ENCODE measurements at regions not wholly inside any gene's neighbourhood (a gene's known extent, or its start where the extent isn't known, plus 50 kb on each side); places are given as distances from the start of the nearest gene placed in this dataset.
A peak's percentile ranks its signal among the peaks of the same experiment; 100 is the strongest.

GRCh38 chr7:9776900-9777299 lies 1196.8 kb upstream of the PHF14 start:
- peak in 1 of 10 donors; percentile 9 for DNase-seq
- intact Hi-C loops (cut with DNase I): no loop called here

- intact Hi-C loops (cut with DNase I): no loop called here
- peak in 1 of 10 donors; percentile 51 for DNase-seq
These were observed 1195.3 kb upstream of the PHF14 start for GRCh38 chr7:9778367-9778766.

- DNase-seq: no peak
- intact Hi-C loops (cut with DNase I): no loop called here
These were observed 1192.0 kb upstream of the PHF14 start for GRCh38 chr7:9781710-9782109.

- no peak for DNase-seq
- intact Hi-C loops (cut with DNase I): no loop called here
These were observed 1191.4 kb upstream of the PHF14 start for GRCh38 chr7:9782275-9782674.

- intact Hi-C loops (cut with DNase I): no loop called here
These were observed 1188.5 kb upstream of the PHF14 start for GRCh38 chr7:9785211-9785610.

GRCh38 chr7:9796241-9796640 lies 1177.4 kb upstream of the PHF14 start:
- DNase-seq: no peak
- intact Hi-C loops (cut with DNase I): no loop called here

More at GRCh38 chr7:9785211-9785610, 1188.5 kb upstream of the PHF14 start:
- no peak for DNase-seq

- DNase-seq: peak in 2 of 10 donors; percentile 52 to 74
- intact Hi-C loops (cut with DNase I): no loop called here
These were observed 1151.0 kb upstream of the PHF14 start for GRCh38 chr7:9822458-9823290.

- no peak for DNase-seq
- intact Hi-C loops (cut with DNase I): no loop called here
These were observed 1138.5 kb upstream of the PHF14 start for GRCh38 chr7:9835199-9835598.

GRCh38 chr7:9836671-9837070 lies 1137.0 kb upstream of the PHF14 start:
- intact Hi-C loops (cut with DNase I): no loop called here
- no peak for DNase-seq

GRCh38 chr7:9842301-9842700 lies 1131.4 kb upstream of the PHF14 start:
- DNase-seq: no peak
- intact Hi-C loops (cut with DNase I): no loop called here

GRCh38 chr7:9846902-9847301 lies 1126.8 kb upstream of the PHF14 start:
- DNase-seq: no peak
- intact Hi-C loops (cut with DNase I): no loop called here

GRCh38 chr7:9854605-9855004 lies 1119.1 kb upstream of the PHF14 start:
- DNase-seq: no peak
- intact Hi-C loops (cut with DNase I): no loop called here

- intact Hi-C loops (cut with DNase I): no loop called here
- DNase-seq: no peak
These were observed 1117.0 kb upstream of the PHF14 start for GRCh38 chr7:9856668-9857067.

- no peak for DNase-seq
- intact Hi-C loops (cut with DNase I): no loop called here
These were observed 1110.1 kb upstream of the PHF14 start for GRCh38 chr7:9863545-9863944.

GRCh38 chr7:9869151-9869550 lies 1104.5 kb upstream of the PHF14 start:
- intact Hi-C loops (cut with DNase I): no loop called here
- DNase-seq: no peak

- intact Hi-C loops (cut with DNase I): no loop called here
- DNase-seq: no peak
These were observed 1104.1 kb upstream of the PHF14 start for GRCh38 chr7:9869566-9869965.

- intact Hi-C loops (cut with DNase I): no loop called here
- no peak for DNase-seq
These were observed 1103.0 kb upstream of the PHF14 start for GRCh38 chr7:9870674-9871073.

- no peak for DNase-seq
- intact Hi-C loops (cut with DNase I): no loop called here
These were observed 1099.5 kb upstream of the PHF14 start for GRCh38 chr7:9874182-9874581.

- DNase-seq: no peak
- intact Hi-C loops (cut with DNase I): no loop called here
These were observed 1097.6 kb upstream of the PHF14 start for GRCh38 chr7:9876053-9876452.

- intact Hi-C loops (cut with DNase I): no loop called here
- DNase-seq: no peak
These were observed 1084.1 kb upstream of the PHF14 start for GRCh38 chr7:9889554-9889953.

- DNase-seq: no peak
- intact Hi-C loops (cut with DNase I): no loop called here
These were observed 1083.6 kb upstream of the PHF14 start for GRCh38 chr7:9890092-9890491.

- intact Hi-C loops (cut with DNase I): no loop called here
These were observed 1082.6 kb upstream of the PHF14 start for GRCh38 chr7:9891056-9891455.

GRCh38 chr7:9900339-9900738 lies 1073.3 kb upstream of the PHF14 start:
- intact Hi-C loops (cut with DNase I): no loop called here
- no peak for DNase-seq

More at GRCh38 chr7:9891056-9891455, 1082.6 kb upstream of the PHF14 start:
- DNase-seq: no peak
